ENCODE measurements at regions not wholly inside any gene's neighbourhood (a gene's known extent, or its start where the extent isn't known, plus 50 kb on each side); places are given as distances from the start of the nearest gene placed in this dataset.

GRCh38 chr10:130998642-130999041 lies 312.9 kb downstream of the TCERG1L start:
- no peak for DNase-seq (ENCODE audit: low read depth)

DNA sequence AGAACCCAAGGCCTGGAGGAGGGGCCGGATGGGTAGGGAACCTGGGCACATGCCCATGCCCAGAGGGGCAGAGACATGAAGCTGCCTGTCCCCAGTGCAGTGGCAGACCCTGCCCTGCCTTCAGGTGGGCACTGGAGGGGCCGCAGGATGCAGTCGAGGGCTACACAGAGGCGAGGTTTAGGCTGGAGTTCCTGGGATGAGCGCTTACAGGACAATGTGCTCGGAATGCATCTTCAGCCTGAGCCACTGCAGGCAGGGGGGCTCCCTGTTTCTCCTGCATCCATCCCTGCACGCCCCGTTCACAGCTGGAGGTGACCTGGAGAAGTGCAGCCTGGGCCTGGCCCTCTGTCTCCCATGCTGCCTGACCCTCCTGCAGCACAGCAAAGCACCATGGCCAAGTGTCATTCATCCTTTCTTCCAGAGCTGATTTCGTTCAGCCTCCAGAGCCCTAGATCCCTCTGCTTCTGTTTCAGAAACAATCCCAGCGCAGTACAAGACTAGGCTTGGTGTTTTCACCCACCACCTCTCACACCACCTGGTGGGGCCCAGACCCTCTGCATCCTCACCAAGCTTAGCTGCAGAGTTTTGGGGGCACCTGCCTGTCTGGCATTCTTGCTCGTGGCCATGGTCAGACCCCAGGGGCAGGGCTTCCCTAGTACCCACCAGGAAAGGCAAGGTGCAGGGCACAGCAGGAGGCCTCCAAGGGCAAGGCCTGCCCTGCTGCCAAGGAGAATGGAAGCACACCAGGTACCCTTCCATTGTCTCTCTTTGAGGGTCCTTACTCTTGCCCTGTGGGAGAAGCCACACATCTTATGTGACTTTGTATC lies 311.9 kb downstream of the TCERG1L start:
- DNase-seq (ENCODE audit: low read depth), result no peak

- DNase-seq (ENCODE audit: low read depth), result no peak
Measured at GRCh38 chr10:131000244-131000643, 311.3 kb downstream of the TCERG1L start.

DNA sequence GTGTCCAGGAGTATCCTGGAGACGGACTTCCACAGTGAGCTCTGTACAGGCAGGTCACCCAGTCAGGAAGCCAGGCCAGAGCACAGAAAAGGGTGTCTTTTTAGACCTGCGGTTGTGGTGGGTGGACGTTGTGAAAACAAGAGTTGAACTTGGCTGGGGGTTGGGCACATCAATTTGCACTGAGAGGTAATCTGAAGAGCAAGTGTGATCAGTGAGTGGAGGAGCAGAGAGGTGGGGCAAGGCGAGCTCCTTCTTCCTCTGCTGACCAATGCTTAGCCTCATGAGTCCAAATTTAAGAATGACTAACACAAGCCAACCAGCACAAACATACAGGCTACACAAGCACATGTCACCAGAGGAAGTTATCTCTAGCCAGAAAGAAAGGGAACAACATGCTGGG lies 310.8 kb downstream of the TCERG1L start:
- DNase-seq (ENCODE audit: low read depth), result no peak

DNA sequence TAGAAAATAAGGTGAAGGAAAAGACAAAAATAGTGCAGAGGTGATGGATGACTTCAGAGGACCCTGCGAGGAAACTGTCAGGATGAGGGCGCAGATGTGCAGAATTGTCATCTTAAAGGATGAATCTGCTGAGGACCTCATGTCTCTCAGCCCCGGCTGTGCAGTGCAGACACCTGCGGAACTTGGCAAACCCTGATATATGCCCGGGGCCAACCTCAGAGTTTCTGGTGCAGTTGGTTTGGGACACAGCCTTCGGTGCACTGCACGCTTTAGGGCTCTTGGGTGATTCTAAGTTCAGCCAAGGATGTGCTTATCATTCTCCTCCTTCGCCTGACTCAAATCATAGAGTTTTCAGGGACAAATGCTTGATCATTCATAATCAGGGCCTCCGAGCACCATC lies 310.1 kb downstream of the TCERG1L start:
- no peak for DNase-seq (ENCODE audit: low read depth)

DNA sequence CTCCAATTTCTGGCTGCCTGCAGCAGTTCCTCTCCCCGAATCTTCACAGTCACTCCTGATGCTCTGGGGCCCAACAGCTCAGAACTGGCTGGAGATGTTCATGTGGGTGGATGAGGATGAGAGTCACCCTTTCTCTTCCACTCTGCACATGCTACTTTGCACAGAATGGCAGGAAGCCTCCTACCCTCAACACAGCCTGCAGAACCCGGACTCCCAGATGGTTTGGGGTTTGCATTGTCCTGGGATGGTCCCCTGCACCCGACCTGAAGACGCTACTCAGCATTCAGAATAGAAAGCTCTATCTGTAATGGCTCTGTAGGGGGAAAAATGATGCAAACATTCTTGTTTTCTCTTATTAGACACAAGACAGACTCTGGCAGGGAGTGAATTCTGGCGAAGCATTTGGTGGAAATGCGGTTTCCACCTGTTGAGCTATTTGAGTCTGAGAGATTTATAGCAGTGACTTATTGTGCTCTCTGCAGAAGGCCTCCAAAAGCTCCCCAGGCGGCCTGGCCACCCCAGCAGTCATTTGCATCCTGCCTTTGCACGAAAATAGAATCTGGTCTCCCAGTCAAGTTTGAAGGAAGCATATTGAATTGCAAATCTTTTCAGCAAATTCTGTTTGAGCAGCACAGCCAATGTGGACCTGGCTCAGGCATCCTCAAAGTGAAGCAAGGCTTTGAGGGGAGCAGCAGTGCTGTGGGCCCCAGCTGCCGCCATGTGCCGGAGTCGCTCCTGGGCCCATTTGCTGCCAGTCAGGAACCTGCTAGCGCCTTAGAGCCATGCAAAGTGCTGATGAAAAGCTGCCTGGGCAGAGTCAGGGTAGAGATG lies 309.3 kb downstream of the TCERG1L start:
- DNase-seq (ENCODE audit: low read depth), result no peak

- DNase-seq (ENCODE audit: low read depth), result no peak
Measured at GRCh38 chr10:131003455-131003854, 308.1 kb downstream of the TCERG1L start.

- no peak for DNase-seq (ENCODE audit: low read depth)
Measured at GRCh38 chr10:131004276-131004675, 307.2 kb downstream of the TCERG1L start.

- no peak for DNase-seq (ENCODE audit: low read depth)
Measured at GRCh38 chr10:131006458-131007256, 304.9 kb downstream of the TCERG1L start.

- DNase-seq (ENCODE audit: low read depth), result no peak
Measured at GRCh38 chr10:131009791-131010190, 301.7 kb downstream of the TCERG1L start.

DNA sequence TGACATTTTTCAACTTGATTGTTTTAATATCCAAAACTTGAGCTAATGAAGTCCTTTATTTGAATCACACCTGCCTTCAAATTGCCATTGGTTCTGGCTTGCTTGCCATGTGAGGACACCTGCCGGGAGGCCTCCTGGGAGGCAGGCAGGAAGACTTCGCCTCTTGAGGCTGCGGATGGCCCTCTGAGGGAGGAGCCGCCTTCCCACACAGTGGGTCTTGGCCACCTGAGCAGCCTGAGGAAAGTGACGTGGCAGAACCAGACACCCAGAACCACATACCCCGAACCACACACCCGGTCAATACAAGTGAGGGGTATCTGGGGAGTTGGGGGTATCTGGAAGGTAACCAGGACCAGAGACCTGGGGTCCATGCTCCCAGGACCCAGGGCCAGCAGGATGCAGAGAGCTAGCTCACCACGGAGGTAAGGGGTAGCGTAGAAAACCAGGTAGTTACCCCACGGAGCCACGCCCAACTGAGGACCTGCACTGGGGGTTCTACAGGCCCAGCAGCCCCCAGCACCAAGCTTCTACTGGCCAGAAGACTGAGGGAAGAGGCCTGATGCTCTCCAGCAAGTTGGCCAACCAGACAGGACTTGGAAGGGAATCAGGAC lies 300.5 kb downstream of the TCERG1L start:
- DNase-seq (ENCODE audit: low read depth), result no peak

DNA sequence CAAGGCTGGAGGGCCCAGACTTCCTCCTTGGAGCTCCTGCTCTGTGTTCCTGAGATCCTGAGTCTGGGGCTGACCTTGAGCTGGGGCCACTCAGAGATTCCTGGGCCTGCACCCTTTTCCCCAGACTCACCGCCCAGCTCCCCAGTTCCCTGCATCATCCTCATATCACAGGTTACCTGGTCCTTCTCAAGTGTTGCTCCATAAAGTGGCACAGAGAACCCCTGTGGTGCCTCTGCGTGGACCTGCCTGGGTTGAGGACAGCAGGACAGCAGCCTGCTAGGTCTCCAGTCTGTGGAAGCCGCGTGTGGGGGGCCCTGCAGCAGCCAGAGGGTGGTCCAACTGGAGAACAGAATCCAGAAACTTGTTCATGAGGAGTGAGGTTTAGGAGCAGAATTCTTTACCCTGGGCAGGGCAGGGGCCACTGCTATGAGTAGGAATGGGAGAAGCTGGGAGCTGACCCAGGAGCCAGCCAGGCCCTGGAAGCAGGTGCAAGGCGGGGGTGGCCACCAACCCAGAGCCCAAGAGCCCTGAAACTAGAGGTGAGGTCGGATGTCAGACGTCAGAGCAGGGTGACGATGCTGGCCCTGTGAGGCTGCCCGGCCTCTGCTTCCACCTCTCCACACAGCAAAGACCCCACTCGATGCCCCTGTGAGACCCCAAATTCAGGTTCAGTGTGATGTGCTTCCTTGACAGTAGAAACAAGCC lies 299.4 kb downstream of the TCERG1L start:
- no peak for DNase-seq (ENCODE audit: low read depth)

GRCh38 chr10:131012641-131012985 lies 298.9 kb downstream of the TCERG1L start:
- no peak for DNase-seq (ENCODE audit: low read depth)

- DNase-seq (ENCODE audit: low read depth), result no peak
Measured at GRCh38 chr10:131013281-131013912, 298.1 kb downstream of the TCERG1L start.

DNA sequence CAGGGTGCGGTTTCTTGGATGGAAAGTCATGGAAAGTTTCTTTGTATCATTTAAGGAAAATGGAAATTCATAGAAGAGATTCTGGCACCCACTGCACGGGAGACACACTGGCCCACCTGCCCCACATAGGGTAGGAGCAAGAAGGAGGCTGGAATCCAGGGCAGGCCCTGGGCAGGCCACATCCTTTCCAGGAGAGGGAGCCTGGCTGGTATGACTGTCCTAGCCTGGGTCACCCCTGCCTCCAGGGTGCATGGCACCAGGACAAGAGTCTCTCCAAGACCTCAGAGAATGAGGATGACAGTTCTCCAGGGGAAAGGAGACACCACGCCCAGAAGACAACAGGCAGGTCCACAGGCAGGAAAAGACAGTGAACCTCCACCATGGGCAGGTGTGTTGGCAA lies 297.2 kb downstream of the TCERG1L start:
- DNase-seq (ENCODE audit: low read depth), result no peak

DNA sequence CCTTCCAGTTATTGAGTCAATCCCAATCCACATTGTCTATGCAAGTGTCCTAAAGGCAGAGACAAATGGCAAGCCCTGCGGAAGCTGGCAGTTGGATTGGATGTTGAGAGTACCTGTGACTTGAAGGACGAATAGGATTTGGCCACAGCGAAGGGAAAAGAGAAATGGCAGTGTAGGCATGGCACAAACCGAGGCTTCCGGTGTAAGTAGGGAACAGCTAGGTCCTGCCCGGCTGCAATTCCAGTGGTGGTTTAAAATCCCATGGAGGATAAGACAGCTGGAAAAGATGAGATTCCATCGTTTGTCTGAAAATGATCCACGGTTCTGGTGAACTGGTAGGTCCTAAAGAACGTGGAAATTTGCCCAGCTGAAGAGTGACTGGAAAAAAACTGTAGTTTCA lies 296.2 kb downstream of the TCERG1L start:
- DNase-seq (ENCODE audit: low read depth), result no peak

DNA sequence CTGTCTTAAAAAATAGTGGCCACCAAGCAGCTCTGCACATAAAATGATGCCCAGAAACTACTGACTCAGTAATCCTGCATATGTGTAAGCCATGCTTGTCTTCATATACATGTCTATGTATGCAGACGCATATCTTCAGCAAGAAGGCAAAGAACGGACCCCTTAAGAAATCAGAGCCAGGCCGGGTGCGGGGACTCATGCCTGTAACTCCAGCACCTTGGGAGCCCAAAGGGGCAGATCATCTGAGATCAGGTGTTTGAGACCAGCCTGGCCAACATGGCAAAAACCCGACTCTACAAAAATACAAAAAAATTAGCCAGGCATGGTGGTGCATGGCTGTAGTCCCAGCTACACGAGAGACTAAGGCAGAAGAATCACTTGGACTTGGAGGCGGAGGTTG lies 295.0 kb downstream of the TCERG1L start:
- no peak for DNase-seq (ENCODE audit: low read depth)

DNA sequence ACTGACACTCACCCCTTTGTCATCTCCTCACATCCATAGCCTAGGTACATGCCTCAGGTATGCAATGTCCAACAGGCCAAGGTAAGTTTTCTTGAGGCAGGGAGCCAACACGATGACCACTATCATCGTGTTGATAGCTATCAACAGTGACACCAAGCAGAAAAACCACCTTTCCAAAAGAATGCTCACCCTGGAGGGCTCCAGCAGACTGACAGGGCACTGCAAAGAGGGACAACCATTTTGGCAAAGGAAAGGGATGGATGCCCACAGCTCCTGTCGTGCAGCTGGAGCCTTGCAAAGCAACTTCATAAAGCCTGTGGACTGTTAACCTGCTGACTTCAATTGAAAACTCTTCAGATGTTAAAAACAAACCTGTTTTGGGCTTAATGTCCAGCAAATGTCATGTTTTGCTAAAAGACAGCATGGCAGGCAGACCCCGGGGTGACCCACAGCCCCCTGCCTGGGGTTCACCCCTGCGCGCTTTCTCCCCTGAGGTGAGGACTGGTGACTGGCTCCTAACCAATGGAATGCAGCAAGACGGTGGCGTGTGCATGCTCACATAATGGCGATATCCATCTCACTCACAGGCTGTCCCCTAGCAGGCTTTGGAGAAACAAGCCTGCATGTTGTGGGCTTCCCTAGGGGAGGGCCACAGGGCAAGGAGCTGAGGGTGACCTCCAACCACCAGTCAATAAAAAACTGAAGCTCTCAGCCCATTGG lies 293.8 kb downstream of the TCERG1L start:
- no peak for DNase-seq (ENCODE audit: low read depth)

DNA sequence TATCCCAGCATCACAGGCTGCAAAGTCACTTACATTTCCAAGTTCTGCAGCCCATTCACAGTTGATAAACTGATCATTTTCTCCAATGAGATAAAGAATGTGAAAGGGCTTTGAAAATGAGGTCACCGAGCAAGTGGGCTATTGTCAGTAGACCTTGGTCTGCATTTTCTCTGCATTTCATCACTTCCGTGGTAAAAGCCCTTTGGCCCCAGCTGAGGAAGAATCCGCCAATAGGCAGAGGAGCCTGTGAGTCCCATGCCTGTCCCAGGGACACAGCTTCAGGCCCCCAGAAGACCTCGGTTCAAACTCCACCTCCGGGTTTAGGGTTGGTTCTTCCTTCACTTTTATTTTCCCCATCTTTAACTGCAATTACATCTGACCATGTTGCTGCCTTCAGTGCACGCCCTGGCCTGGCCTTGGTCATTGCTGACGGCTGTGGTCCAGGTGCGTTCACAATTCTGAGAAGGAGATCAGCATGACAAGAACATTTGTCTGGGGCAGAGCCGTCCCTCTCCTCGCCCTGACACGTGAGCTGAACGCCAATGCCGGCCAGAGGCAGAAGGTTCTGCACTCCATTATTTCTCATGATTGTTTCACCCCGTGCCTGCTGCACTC lies 292.5 kb downstream of the TCERG1L start:
- no peak for DNase-seq (ENCODE audit: low read depth)

GRCh38 chr10:131019696-131020095 lies 291.8 kb downstream of the TCERG1L start:
- DNase-seq (ENCODE audit: low read depth), result no peak

Data from amniotic epithelial cell (primary cell).